ENCODE measurements at regions not wholly inside any gene's neighbourhood (a gene's known extent, or its start where the extent isn't known, plus 50 kb on each side); places are given as distances from the start of the nearest gene placed in this dataset.

GRCh38 chr14:98321841-98322240, 950.2 kb downstream of the BCL11B start:
- DNase-seq: no peak

DNA sequence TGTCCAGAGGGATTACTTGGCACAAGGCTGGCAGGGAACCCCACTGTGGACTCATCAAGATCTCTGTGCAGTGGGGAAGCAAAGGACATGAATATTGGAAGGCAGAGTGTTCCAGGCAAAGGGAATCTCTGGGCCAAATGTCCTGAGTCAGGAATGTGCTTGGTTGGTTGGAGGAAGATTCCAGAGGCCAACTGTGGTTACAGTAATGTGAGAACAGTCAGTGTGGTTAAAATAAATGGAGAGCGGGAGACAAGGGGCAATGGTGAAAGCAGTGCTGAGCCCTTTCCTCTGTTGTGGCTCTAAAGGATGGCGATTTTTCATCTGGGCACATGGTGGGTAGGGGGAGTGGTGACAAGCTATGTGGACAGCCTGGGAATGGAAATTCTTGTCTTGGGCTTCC, 948.2 kb downstream of the BCL11B start:
- DNase-seq: no peak

GRCh38 chr14:98325761-98326160, 946.2 kb downstream of the BCL11B start:
- no peak for DNase-seq

- DNase-seq: no peak
Observed at GRCh38 chr14:98328496-98328895, 943.5 kb downstream of the BCL11B start.

DNA sequence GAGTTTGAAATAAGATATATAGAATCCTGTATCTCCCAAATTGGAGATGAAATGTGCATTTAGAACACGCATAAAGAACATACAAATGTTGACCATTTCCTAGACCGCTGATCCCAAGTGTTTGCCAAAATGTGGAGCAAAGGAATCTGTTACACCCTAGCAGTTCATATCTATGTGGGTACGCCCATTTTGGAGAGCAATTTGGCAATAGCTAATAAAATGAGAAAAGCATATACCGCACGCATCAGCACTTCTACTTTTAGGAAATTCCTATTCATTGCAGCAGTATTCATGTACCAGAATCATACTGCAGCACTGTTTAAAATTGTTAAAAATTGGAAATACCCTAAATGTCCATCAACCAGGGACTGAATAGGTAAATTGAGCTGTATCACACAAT, 937.8 kb downstream of the BCL11B start:
- no peak for DNase-seq

- no peak for DNase-seq
Observed at GRCh38 chr14:98341211-98341610, 930.8 kb downstream of the BCL11B start.

DNA sequence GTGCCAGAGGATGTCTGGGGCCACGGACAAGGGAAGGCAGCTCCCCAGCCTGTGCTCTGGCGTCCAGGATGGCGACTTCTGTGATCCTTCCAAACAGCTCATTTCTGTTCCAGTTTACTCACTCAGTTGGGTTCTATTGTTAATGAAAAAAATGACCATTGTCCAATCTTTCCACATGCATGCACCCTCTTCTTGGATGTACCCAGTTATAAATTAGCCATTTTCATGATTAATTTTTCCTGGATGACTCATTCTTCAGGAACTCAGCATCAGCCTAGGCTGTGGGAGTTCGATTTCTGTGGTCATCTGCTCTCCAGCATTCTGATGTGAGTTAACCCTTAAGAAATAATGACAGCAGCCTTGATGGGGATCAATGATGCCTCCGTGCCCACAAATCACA, 926.8 kb downstream of the BCL11B start:
- DNase-seq: no peak

GRCh38 chr14:98347686-98348085, 924.3 kb downstream of the BCL11B start:
- no peak for DNase-seq

GRCh38 chr14:98348505-98348904, 923.5 kb downstream of the BCL11B start:
- no peak for DNase-seq

- DNase-seq: no peak
Observed at GRCh38 chr14:98350213-98350612, 921.8 kb downstream of the BCL11B start.

GRCh38 chr14:98364961-98365360, 907.0 kb downstream of the BCL11B start:
- DNase-seq: no peak

DNA sequence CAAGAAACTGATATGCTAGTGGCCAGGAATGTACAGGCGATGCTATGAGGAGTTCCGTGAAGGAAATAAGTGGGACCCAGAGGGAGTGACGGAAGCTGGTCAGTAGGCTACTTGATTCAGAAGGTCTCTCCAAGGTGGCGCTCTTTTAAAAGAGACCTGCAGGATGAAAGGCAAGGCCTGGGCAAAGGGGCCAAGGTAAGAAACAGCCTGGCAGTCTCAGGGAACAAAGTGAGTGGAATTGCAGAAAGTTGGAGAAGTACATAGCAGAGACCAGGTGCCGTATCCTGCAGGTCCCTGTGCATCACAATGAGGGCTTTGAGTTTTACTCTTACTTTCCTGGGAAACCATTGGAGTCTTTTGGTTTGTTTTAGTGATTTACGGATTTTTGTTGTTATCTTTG, 905.6 kb downstream of the BCL11B start:
- DNase-seq: no peak

- DNase-seq: no peak
Observed at GRCh38 chr14:98368221-98368620, 903.8 kb downstream of the BCL11B start.

DNA sequence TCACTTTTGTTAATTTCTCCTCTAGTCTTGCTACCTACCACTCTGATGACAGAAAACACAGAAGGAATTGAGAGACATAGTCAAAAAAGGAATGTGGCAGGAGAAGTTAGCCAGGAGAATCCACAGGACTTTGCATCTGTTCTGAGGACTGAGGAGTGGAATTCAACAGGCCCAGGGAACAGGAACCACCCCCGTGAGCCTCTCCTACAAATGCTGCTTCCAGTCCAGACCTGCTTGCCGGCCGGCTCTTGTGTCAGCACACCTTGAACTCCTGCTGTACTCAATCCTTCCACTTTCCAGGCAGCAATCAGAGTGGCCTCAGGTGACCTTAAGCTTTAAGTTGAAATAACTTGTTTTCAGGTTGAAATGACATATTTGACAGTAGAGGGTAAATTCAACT, 903.1 kb downstream of the BCL11B start:
- DNase-seq: no peak

- no peak for DNase-seq
Observed at GRCh38 chr14:98369344-98369743, 902.7 kb downstream of the BCL11B start.

DNA sequence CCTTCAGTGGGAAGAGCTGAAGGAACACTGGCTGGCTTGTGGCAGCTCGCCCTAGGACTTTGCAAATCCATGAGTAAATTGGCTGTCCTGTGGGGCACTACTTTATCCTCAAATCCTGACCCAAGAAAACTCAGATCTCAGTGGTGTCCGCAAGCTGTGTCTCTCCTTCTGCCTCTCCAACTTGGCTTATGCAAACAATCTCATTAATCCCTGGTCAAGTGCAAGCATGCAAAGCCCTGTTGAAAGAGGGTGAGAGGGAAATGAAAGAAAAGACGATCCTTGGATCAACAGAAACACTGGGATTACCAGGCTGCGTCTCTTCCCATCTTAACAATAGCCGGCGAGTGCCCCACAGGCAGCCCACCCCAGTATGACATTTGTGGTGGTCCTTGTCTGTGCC, 901.6 kb downstream of the BCL11B start:
- DNase-seq: no peak

GRCh38 chr14:98371141-98371540, 900.9 kb downstream of the BCL11B start:
- DNase-seq: no peak

DNA sequence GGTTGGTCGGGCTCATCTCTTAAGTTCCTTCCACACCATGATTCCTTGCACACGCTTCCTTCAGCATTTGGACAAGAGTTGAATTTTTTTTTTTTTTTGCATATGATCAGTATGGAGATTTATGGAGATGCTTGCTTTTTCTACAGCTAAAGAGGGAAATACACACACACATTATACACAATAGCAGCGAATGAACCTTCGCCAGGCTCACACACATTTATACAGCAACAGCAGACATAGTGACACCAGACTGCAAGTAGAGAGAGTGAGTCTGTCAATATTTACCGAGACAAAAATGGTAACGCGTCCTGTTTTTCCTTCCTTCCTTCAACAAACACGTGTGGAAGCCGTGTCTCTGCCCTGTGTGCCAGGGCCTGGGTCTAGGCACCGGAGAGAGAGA, 897.9 kb downstream of the BCL11B start:
- DNase-seq: no peak

- DNase-seq: no peak
Observed at GRCh38 chr14:98375566-98375965, 896.4 kb downstream of the BCL11B start.

GRCh38 chr14:98379830-98380229, 892.2 kb downstream of the BCL11B start:
- no peak for DNase-seq

DNA sequence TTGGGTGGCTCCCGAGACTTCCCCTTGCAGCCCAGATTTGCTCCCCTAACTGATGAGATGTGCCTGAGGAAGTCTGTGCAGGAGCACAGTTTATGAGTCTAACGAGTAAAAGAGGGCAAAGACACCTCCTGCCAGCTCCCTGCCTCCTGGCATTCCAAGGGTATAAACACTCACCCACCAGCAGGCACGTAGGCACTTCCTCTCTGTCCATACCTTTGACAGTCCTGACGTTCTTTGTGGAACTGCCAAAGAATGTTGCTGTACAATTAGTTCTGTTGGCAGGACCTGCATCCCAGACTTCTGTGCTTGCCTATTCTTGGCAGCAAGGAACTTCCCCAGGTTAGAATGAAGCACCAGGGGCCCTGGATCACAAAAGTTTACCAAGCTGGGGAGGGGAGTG, 889.3 kb downstream of the BCL11B start:
- DNase-seq: no peak

GRCh38 chr14:98385851-98386250, 886.1 kb downstream of the BCL11B start:
- DNase-seq: no peak

GRCh38 chr14:98391061-98391460, 880.9 kb downstream of the BCL11B start:
- no peak for DNase-seq

- DNase-seq: no peak
Observed at GRCh38 chr14:98393527-98393926, 878.5 kb downstream of the BCL11B start.

GRCh38 chr14:98404811-98405210, 867.2 kb downstream of the BCL11B start:
- DNase-seq: no peak

Measured in nucleus accumbens (tissue), 56 donors.